PFSK-1 (cell line): ENCODE measurements at regions not wholly inside any gene's neighbourhood (a gene's known extent, or its start where the extent isn't known, plus 50 kb on each side); places are given as distances from the start of the nearest gene placed in this dataset.

Source experiments
- POLR2AphosphoS5 ChIP-seq: IDR thresholded peaks from 2 replicates; pipeline ENCODE4 v1.6.1; 2012; ENCODE audit warnings: low read depth, mild to moderate bottlenecking, control low read depth, low read length, moderate library complexity
- SIN3A ChIP-seq: IDR thresholded peaks from 2 replicates; pipeline ENCODE4 v1.6.1; 2012; ENCODE audit warnings: mild to moderate bottlenecking, low read length, moderate library complexity, borderline replicate concordance; ENCODE audit not compliant: insufficient read depth
- TAF1 ChIP-seq: IDR thresholded peaks from 2 replicates; pipeline ENCODE4 v1.6.1; 2012; ENCODE audit warnings: low read length, control low read depth, borderline replicate concordance; ENCODE audit not compliant: insufficient read depth
- TF ChIP-seq, protein P1 (sequence below), 2 experiments: IDR thresholded peaks; 2 replicates each; pipeline versions ENCODE4 v1.6.1 to v1.8.0; 2011 to 2012; ENCODE audit warnings: low read depth in 2 of 2, low read length in 2 of 2, control low read depth in 1 of 2, inconsistent platforms in 1 of 2, mild to moderate bottlenecking in 1 of 2, moderate library complexity in 1 of 2; ENCODE audit not compliant: insufficient read depth in 1 of 2

DNA sequence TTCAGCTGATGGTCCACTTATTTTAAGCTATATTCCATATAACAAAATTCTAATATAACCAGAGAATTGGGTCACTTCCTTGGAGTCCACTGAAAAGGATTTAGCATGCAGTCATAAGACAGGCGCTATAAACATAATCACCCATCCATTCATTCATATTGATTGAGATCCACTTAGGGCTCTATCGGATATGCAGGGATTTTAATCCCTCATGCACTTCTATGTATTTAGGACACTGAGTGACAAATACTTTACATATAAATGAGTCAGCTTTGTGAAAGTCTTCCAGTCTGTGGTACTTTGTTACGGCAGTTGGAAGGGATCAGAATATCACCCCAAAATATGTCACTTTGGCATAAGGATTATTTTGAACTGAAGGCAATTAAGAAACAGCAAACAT lies 127.3 kb upstream of the ZNF608 start:
- TF ChIP-seq SIN3A (no peak), TAF1 (no peak), POLR2AphosphoS5 (no peak)
- TF ChIP-seq, protein P1, sequence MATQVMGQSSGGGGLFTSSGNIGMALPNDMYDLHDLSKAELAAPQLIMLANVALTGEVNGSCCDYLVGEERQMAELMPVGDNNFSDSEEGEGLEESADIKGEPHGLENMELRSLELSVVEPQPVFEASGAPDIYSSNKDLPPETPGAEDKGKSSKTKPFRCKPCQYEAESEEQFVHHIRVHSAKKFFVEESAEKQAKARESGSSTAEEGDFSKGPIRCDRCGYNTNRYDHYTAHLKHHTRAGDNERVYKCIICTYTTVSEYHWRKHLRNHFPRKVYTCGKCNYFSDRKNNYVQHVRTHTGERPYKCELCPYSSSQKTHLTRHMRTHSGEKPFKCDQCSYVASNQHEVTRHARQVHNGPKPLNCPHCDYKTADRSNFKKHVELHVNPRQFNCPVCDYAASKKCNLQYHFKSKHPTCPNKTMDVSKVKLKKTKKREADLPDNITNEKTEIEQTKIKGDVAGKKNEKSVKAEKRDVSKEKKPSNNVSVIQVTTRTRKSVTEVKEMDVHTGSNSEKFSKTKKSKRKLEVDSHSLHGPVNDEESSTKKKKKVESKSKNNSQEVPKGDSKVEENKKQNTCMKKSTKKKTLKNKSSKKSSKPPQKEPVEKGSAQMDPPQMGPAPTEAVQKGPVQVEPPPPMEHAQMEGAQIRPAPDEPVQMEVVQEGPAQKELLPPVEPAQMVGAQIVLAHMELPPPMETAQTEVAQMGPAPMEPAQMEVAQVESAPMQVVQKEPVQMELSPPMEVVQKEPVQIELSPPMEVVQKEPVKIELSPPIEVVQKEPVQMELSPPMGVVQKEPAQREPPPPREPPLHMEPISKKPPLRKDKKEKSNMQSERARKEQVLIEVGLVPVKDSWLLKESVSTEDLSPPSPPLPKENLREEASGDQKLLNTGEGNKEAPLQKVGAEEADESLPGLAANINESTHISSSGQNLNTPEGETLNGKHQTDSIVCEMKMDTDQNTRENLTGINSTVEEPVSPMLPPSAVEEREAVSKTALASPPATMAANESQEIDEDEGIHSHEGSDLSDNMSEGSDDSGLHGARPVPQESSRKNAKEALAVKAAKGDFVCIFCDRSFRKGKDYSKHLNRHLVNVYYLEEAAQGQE (IDR thresholded peaks at IDR 0.05; ENCODE audit: insufficient read depth in 1 of 2, low read depth in 2 of 2, low read length in 2 of 2) = no peak
